GM18511 (cell line): ENCODE measurements at regions not wholly inside any gene's neighbourhood (a gene's known extent, or its start where the extent isn't known, plus 50 kb on each side); places are given as distances from the start of the nearest gene placed in this dataset.
"Not testable (repeated sequence)": the region's sequence is repeated elsewhere in the genome, so short reads cannot be mapped to it uniquely, and the experiment has no call there.

Experiments
- ATAC-seq: cut with Tn5 transposase; IDR thresholded peaks from one replicate; pipeline ENCODE4 v1.9.1; 2021; ENCODE audit warnings: mild to moderate bottlenecking, moderate library complexity; ENCODE audit not compliant: unreplicated experiment

- ATAC-seq = no peak
These were observed 442.6 kb upstream of the RGMB start for GRCh38 chr5:98330871-98331270.

GRCh38 chr5:98333921-98334320 lies 439.5 kb upstream of the RGMB start:
- ATAC-seq = no peak

- ATAC-seq = no peak
These were observed 438.5 kb upstream of the RGMB start for GRCh38 chr5:98334946-98335345.

GRCh38 chr5:98339141-98339848 lies 434.2 kb upstream of the RGMB start:
- no peak for ATAC-seq

- ATAC-seq = no peak
These were observed 432.1 kb upstream of the RGMB start for GRCh38 chr5:98341038-98342032.

GRCh38 chr5:98342958-98343660 lies 430.4 kb upstream of the RGMB start:
- not testable (repeated sequence) for ATAC-seq

- no peak for ATAC-seq
These were observed 424.0 kb upstream of the RGMB start for GRCh38 chr5:98349251-98349989.

GRCh38 chr5:98349990-98350365 lies 423.5 kb upstream of the RGMB start:
- no peak for ATAC-seq

GRCh38 chr5:98354922-98355321 lies 418.5 kb upstream of the RGMB start:
- no peak for ATAC-seq

- no peak for ATAC-seq
These were observed 412.9 kb upstream of the RGMB start for GRCh38 chr5:98360548-98360947.

- no peak for ATAC-seq
These were observed 410.3 kb upstream of the RGMB start for GRCh38 chr5:98363157-98363556.

GRCh38 chr5:98364549-98364948 lies 408.9 kb upstream of the RGMB start:
- no peak for ATAC-seq

- no peak for ATAC-seq
These were observed 408.3 kb upstream of the RGMB start for GRCh38 chr5:98365126-98365525.

GRCh38 chr5:98368141-98368540 lies 405.3 kb upstream of the RGMB start:
- ATAC-seq = no peak

- ATAC-seq = no peak
These were observed 401.1 kb upstream of the RGMB start for GRCh38 chr5:98372351-98372750.

- no peak for ATAC-seq
These were observed 381.4 kb upstream of the RGMB start for GRCh38 chr5:98391921-98392625.

- ATAC-seq = not testable (repeated sequence)
These were observed 380.3 kb upstream of the RGMB start for GRCh38 chr5:98393205-98393604.

GRCh38 chr5:98397081-98397480 lies 376.4 kb upstream of the RGMB start:
- no peak for ATAC-seq

GRCh38 chr5:98398465-98398864 lies 375.0 kb upstream of the RGMB start:
- ATAC-seq = no peak

- no peak for ATAC-seq
These were observed 371.8 kb upstream of the RGMB start for GRCh38 chr5:98401656-98402055.
